ENCODE measurements at regions not wholly inside any gene's neighbourhood (a gene's known extent, or its start where the extent isn't known, plus 50 kb on each side); places are given as distances from the start of the nearest gene placed in this dataset.

- intact Hi-C loops (cut with micrococcal nuclease): no loop called here
- Histone ChIP-seq H3K9me3 (replicated peaks; ENCODE audit: control insufficient read depth, insufficient read depth, low read length) (no peaks in the 10 kb centered on the region), H3K27ac (ENCODE audit: insufficient read depth, low read depth, low read length) (no peak overlapping the region), H3K4me1 (ENCODE audit: control insufficient read depth, extremely low read depth, insufficient read depth, low read length) (no peaks in the 10 kb centered on the region), H3K4me2 (ENCODE audit: insufficient read depth, low read length) (no peak overlapping the region), H3K9me1 (replicated peaks; ENCODE audit: control insufficient read depth, extremely low read depth, insufficient read depth, low read length) (no peaks in the 10 kb centered on the region), H3K9ac (replicated peaks; ENCODE audit: extremely low read depth, insufficient read depth, low read length) (no peak overlapping the region), H3K79me2 (ENCODE audit: control insufficient read depth, insufficient read depth, low read length) (no peaks in the 10 kb centered on the region), H3K4me3 (replicated peaks in 1 of 3; ENCODE audit: insufficient read depth in 1 of 3, low read depth in 1 of 3, low read length in 3 of 3) (no peak overlapping the region), H3K36me3 (ENCODE audit: control insufficient read depth in 2 of 2, extremely low read depth in 1 of 2, insufficient read depth in 2 of 2, low read length in 2 of 2) (no peaks in the 10 kb centered on the region), H2AFZ (ENCODE audit: low read depth, low read length) (no peak overlapping the region), H4K20me1 (replicated peaks; ENCODE audit: control insufficient read depth, extremely low read depth, insufficient read depth, low read length) (no peaks in the 10 kb centered on the region), H3K27me3 (ENCODE audit: control insufficient read depth in 2 of 2, insufficient read depth in 2 of 2, low read length in 2 of 2) (no peaks in the 10 kb centered on the region)
- no peak for DNase-seq (ENCODE audit: low read depth, low spot score)
- TF ChIP-seq EZH2 (IDR thresholded peaks at IDR 0.05; ENCODE audit: borderline replicate concordance, low read depth, low read length, severe bottlenecking) (no peak), MAX (IDR thresholded peaks at IDR 0.05; ENCODE audit: insufficient read depth, insufficient read length) (no peak), MYC (IDR thresholded peaks at IDR 0.05; ENCODE audit: low read depth, low read length) (no peak), CTCF (IDR thresholded peaks at IDR 0.05; ENCODE audit: extremely low read depth in 1 of 2, insufficient read depth in 1 of 2, low read depth in 1 of 2, low read length in 2 of 2) (no peak), GATA2 (IDR thresholded peaks at IDR 0.05; ENCODE audit: insufficient read depth, insufficient read length, low read depth, low read length) (no peak), JUN (IDR thresholded peaks at IDR 0.05; ENCODE audit: borderline replicate concordance, insufficient read depth, insufficient read length, low read depth) (no peak), POLR2AphosphoS5 (IDR thresholded peaks at IDR 0.05; ENCODE audit: insufficient read depth, low read depth, low read length) (no peak), FOS (IDR thresholded peaks at IDR 0.05; ENCODE audit: borderline replicate concordance, insufficient read depth, low read length) (no peak), POLR2A (IDR thresholded peaks at IDR 0.05; ENCODE audit: low read depth, low read length) (no peak)
- ChIA-PET CTCF (no interaction called here), POLR2A (no interaction called here)
- dilution Hi-C loops (cut with MboI; ENCODE audit: extremely low pct_ligation_motif_present, low sequenced_read_pairs): no loop called here
- BruUV-seq (replicated peaks): no TSS peak
- FAIRE-seq: no peak
Measured at GRCh38 chr15:67944010-67944641, 104.3 kb upstream of the RNU6-1 start.
